ENCODE measurements at regions not wholly inside any gene's neighbourhood (a gene's known extent, or its start where the extent isn't known, plus 50 kb on each side); places are given as distances from the start of the nearest gene placed in this dataset.

DNA sequence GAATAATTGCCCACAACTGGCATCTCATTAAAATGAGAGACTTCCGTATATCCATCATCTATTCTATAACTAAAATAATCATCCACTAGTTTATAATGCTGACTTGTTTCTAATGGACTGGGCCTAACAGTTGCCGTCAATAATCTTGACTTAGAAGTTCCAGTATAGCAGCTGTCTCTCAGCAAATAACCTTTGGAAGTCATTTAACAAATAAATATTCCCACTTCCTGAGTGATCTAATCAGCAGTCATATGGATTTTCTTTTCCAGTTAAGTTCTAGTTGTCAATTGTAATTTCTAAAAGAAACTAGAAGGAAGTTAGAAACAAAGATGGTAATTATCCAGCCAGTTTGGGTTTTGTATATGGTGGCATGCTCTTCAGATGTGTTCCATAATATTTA, 177.8 kb downstream of the GXYLT1 start:
- TF ChIP-seq CTCF (IDR thresholded peaks at IDR 0.05; ENCODE audit: poor library complexity, severe bottlenecking) = no peak
- no peak for TF ChIP-seq RAD21 (conservative IDR thresholded peaks at IDR 0.05)
- TF ChIP-seq MXI1 (conservative IDR thresholded peaks at IDR 0.05; ENCODE audit: poor library complexity, severe bottlenecking) = no peak
- no peak for TF ChIP-seq EZH2 (IDR thresholded peaks at IDR 0.05; ENCODE audit: borderline replicate concordance, insufficient read depth, low read length, poor library complexity, severe bottlenecking)

All from neural cell (in vitro differentiated cells).